ENCODE measurements at regions not wholly inside any gene's neighbourhood (a gene's known extent, or its start where the extent isn't known, plus 50 kb on each side); places are given as distances from the start of the nearest gene placed in this dataset.

- no peak for DNase-seq
- H3F3A ChIP-seq (ENCODE audit: insufficient read depth, low read depth): no peaks in the 10 kb centered on the region
- H3K79me2 ChIP-seq (ENCODE audit: low read depth): no peaks in the 10 kb centered on the region
- no peak overlapping the region for H3K27ac ChIP-seq
- H3K36me3 ChIP-seq (ENCODE audit: low read depth): no peaks in the 10 kb centered on the region
- no peaks in the 10 kb centered on the region for H4K20me1 ChIP-seq (ENCODE audit: insufficient read depth)
- no peak overlapping the region for H3K4me3 ChIP-seq
- no TSS peak for BruUV-seq (replicated peaks)
- no peaks in the 10 kb centered on the region for H3K9me3 ChIP-seq (ENCODE audit: insufficient read depth, low read depth)
- H3K4me2 ChIP-seq: no peak overlapping the region
- no peaks in the 10 kb centered on the region for H3K9me2 ChIP-seq (ENCODE audit: insufficient read depth)
- TF ChIP-seq EZH2 (IDR thresholded peaks at IDR 0.05; ENCODE audit: low read depth): no peak
- peak; percentile 37; the same call in 1 of the 2 replicates for TF ChIP-seq CTCF (conservative IDR thresholded peaks at IDR 0.05)
- no peaks in the 10 kb centered on the region for H3K27me3 ChIP-seq (ENCODE audit: insufficient read depth, low read depth)
- intact Hi-C loops (cut with micrococcal nuclease; ENCODE audit: unreplicated experiment): no loop called here
- no peak overlapping the region for H2AFZ ChIP-seq
- ChIA-PET CTCF (no interaction called here), POLR2A (ENCODE audit: unreplicated experiment) (no interaction called here)
- no peaks in the 10 kb centered on the region for H3K4me1 ChIP-seq (replicated peaks; ENCODE audit: insufficient read depth)
Measured at GRCh38 chr22:22709719-22710445, 65.5 kb downstream of the GGTLC2 start.

- CTCF ChIA-PET: no interaction called here
- POLR2A ChIA-PET (ENCODE audit: unreplicated experiment): no interaction called here
- no peaks in the 10 kb centered on the region for H3K79me2 ChIP-seq (ENCODE audit: low read depth)
- H4K20me1 ChIP-seq (ENCODE audit: insufficient read depth): no peaks in the 10 kb centered on the region
- TF ChIP-seq EZH2 (IDR thresholded peaks at IDR 0.05; ENCODE audit: low read depth) (no peak), CTCF (conservative IDR thresholded peaks at IDR 0.05) (peak; percentile 92)
- H2AFZ ChIP-seq: no peak overlapping the region
- intact Hi-C loops (cut with micrococcal nuclease; ENCODE audit: unreplicated experiment): no loop called here
- no peaks in the 10 kb centered on the region for H3K9me3 ChIP-seq (ENCODE audit: insufficient read depth, low read depth)
- no peaks in the 10 kb centered on the region for H3K4me1 ChIP-seq (replicated peaks; ENCODE audit: insufficient read depth)
- H3K27me3 ChIP-seq (ENCODE audit: insufficient read depth, low read depth): no peaks in the 10 kb centered on the region
- H3K9me2 ChIP-seq (ENCODE audit: insufficient read depth): no peaks in the 10 kb centered on the region
- no peak overlapping the region for H3K27ac ChIP-seq
- H3K36me3 ChIP-seq (ENCODE audit: low read depth): no peaks in the 10 kb centered on the region
- DNase-seq: peak in 1 of 2 experiments; percentile 36
- BruUV-seq (replicated peaks): no TSS peak
- no peak overlapping the region for H3K4me2 ChIP-seq
- no peaks in the 10 kb centered on the region for H3F3A ChIP-seq (ENCODE audit: insufficient read depth, low read depth)
- H3K4me3 ChIP-seq: no peak overlapping the region
Measured at GRCh38 chr22:22710719-22711531, 66.5 kb downstream of the GGTLC2 start.

DNA sequence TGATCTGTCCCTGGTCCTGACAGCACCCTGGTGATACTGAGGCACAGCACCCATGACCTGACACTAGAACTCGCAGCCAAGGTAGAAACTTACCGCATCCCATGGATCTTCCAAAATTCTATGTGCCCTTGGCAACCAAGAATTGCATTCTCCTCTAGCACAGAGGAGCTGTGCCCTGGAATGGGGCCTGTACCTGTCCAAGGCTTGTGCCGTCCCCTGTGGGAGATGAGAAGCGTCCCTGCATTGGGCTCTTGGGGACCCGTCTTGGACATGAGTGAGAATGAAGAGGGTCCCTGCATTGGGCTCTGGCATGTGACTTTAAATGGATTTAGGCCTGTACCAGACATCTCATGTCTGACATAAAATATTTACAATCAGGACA lies 67.1 kb downstream of the GGTLC2 start:
- H3K4me1 ChIP-seq (replicated peaks; ENCODE audit: insufficient read depth): no peaks in the 10 kb centered on the region
- no peak overlapping the region for H3K4me3 ChIP-seq
- H2AFZ ChIP-seq: no peak overlapping the region
- no peaks in the 10 kb centered on the region for H4K20me1 ChIP-seq (ENCODE audit: insufficient read depth)
- no peaks in the 10 kb centered on the region for H3K36me3 ChIP-seq (ENCODE audit: low read depth)
- no peaks in the 10 kb centered on the region for H3K9me2 ChIP-seq (ENCODE audit: insufficient read depth)
- H3K27ac ChIP-seq: no peak overlapping the region
- no peaks in the 10 kb centered on the region for H3K9me3 ChIP-seq (ENCODE audit: insufficient read depth, low read depth)
- intact Hi-C loops (cut with micrococcal nuclease; ENCODE audit: unreplicated experiment): no loop called here
- no TSS peak for BruUV-seq (replicated peaks)
- H3F3A ChIP-seq (ENCODE audit: insufficient read depth, low read depth): no peaks in the 10 kb centered on the region
- ChIA-PET CTCF (interaction anchor here (0.5 to 0.6 kb wide), 2 partner anchors 49 to 635 kb away, joined by 3 to 4 read pairs; no protein-coding TSS in a partner anchor), POLR2A (ENCODE audit: unreplicated experiment) (no interaction called here)
- H3K27me3 ChIP-seq (ENCODE audit: insufficient read depth, low read depth): no peaks in the 10 kb centered on the region
- no peak overlapping the region for H3K4me2 ChIP-seq
- no peaks in the 10 kb centered on the region for H3K79me2 ChIP-seq (ENCODE audit: low read depth)
- no peak for TF ChIP-seq EZH2 (IDR thresholded peaks at IDR 0.05; ENCODE audit: low read depth)
- TF ChIP-seq CTCF (conservative IDR thresholded peaks at IDR 0.05): no peak
- no peak for DNase-seq

Data from PC-9 (cell line).